NCI-H187 (cell line): ENCODE measurements at regions not wholly inside any gene's neighbourhood (a gene's known extent, or its start where the extent isn't known, plus 50 kb on each side); places are given as distances from the start of the nearest gene placed in this dataset.
"Not testable (repeated sequence)": the region's sequence is repeated elsewhere in the genome, so short reads cannot be mapped to it uniquely, and the experiment has no call there.

Experiments
- DNase-seq, 2 experiments: peaks; one replicate each; lab custom pipeline; 2025; lab: John Stamatoyannopoulos, UW

DNA sequence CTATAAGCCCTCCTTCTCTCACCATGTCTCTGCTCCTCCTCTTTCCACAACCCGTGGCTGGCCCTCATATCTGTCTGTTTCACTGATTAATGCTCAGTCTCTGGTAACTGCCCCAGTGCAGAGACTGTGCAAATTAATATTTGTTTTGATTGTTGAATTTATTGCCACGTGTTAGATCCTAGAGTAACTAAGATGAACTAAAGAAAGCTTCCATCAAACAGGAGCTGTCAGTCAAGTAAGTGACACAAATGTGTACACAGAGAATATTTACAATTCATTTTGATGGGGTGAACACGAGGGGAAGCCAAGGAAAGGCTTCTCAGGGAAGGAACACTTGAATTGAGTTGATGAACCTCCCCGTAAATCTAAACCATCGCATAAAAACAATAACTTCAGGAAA lies 182.5 kb downstream of the BAMBI start:
- no peak for DNase-seq

DNA sequence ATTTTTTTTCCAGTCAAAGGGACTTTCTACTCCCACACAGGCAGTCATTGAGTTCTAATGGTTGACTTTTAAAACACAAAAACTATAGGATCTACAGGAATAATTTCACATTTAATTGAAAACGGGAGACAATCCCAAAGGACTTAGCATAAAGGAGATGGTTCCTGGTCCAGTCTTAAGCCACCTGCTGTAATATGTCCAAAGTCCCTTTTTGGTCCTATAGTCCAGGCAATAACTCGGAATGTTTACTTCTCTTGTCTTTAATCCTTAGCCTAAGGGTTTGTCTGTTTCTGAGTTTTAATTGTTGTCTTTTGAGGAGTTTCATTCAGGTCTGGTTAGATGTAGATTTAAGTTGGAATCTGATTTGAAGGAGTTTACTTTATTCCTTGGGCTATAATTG lies 184.9 kb downstream of the BAMBI start:
- no peak for DNase-seq

DNA sequence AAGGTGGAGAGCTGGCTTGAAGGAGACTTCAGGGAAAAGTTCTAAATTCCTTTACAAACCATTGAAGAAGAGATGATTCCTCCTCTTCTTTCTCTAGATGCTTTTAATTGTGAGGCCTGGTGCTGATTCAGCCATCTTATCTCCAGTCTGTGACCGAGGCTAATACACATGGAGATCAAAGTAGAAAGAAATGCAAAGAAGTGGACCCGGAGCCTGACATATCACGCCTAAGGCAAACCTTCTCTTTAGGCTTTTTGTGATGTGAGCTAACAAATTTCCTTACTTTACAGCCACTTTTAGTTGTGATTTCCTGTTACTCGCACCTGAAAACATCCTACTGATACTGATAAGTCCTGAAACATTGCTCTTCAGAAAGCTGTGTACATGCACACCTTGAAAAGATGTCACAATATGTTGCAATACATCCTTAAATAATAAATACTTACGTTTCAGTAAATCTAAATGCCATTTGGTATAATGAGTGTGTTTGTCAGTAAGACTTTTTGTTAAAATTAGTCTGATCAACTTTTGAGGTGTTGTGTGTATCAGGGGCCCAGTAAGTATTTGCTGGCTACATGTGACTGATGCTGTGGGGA lies 192.4 kb downstream of the BAMBI start:
- DNase-seq: no peak

DNA sequence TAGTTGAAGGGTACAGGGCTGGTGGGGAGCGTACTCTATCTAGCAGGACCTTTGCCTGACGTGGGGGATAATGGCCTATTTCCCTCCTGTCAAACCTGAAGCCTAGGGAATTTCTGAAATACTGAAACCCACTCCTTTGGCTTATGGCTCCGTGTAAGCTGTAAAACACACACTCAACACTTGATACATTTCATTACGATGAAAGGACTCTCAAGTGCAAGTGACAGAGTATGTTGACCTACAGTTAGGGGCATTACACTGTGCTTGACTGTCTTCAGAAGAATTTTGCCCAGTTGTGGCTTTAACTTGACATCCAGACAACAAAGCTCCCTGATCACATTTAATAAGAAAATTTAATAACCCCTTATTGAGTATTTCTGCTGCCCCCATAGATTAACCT lies 194.3 kb downstream of the BAMBI start:
- DNase-seq: no peak

DNA sequence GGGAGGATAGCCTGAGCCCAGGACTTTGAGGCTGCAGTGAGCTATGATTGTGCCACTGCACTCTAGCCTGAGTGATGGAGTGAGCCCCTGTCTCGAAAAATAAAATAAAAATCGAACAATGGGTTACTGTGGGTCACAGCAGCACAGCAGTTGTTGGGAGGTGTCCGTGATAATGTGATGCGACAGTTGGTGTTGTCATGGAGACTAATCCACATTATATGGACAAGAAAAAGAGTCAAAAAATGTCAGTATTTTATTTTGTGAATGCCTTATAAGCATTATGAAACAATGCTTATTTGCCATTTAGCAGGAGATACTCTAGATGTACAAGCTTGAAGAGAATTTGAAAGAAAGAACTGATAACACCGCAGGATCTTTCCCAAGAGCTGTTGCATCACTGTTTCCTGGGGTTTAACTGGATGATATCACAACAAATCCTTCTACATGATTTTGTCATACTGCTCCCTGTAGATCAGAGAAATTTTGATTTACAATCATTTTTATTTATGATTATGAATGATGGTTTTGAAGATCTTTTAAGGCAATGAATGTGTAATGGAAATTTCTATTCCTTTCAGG lies 195.4 kb downstream of the BAMBI start:
- no peak for DNase-seq

GRCh38 chr10:28873540-28873939 lies 196.2 kb downstream of the BAMBI start:
- no peak for DNase-seq

GRCh38 chr10:28874210-28874609 lies 196.9 kb downstream of the BAMBI start:
- no peak for DNase-seq

- DNase-seq: no peak
These were observed 198.3 kb downstream of the BAMBI start for GRCh38 chr10:28875549-28876081.

DNA sequence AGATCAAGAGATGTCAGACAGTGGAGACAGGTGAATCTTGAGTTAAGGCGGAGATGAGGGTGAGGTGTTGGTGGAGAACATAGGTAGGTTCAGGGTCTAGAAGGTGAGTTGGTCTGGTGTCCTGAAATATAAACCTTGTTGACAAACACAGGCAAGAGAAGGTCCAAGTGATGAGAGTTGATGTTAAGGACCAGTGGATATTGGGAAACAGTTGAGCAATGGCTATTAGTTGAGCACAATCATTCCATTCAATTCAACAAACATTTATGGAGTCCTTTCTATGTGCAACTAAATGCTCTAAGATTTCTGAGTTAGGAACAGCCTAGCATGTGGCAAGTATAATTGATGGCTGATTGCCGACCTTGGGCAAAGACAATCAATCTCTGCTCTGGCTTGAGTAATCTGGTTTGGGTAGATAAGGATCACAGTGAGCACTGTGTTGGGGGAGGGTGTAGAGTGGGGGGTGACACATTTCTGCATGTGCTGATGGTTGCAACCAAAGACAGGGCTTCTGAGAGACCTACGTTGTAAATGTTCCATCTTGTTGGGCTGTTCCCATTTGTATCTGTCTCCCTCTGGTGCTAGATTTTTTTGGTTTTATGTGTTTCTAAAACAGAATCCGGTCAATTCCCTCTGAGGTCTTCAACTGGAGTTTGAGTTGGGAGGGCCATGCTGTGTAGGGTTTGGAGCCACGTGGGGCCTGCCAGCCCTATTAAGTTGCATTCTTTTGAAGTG lies 201.1 kb downstream of the BAMBI start:
- DNase-seq: no peak

DNA sequence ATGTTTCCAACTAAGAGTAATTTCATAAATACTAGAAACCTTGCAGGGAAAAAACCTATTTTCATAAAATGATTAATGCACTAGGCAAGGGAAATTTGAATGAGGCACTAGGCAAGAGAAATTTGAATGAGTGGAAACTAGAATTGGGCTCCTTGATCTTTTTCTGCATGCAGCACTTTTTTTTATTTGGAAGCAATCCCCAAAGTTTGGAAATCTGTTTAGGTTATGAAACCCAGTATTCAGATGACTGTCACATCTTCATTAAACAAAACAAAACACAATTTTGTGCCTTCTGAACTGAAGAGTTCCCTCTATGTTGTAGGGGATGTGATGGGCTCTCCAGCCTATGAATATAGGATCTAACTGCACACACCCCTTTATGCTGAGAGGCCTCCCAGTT lies 201.9 kb downstream of the BAMBI start:
- no peak for DNase-seq

DNA sequence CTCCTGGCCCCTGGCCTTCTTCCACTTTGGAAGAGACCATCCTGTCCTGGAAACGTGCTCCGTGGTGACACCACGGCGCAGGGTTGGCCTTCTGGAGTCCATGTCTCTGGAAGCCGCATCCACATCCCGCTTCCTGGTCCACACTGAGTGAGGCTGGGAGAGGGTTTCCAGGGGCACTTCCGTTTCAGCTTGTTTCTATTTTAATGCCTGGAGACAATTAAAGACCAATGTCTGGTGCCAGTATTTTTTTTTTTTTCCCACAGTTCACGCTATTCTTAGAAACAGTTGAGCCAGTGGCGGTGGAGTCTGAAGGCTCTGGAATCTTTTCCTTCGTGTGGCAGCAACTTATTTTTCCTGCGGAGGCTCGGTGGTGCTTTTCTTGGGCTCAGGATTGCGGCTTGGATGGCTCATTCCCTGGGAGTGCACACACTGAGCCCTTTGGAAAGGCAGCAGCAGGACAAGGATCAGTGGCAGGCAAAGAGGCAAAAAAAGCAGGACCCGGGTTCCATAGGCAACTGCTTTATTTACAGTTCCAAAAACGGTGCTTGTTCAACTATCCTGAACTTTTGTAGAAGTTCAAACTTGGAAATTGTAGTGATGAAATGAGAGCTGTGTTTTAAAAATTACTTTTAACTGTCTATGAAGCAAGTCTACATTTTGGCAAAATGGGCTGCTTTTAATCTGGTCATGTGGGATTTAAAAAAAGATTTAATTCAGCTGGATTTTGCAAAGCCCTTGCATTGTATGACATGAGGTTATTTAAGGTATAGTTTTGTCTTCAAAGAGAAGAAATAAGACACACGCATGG lies 202.8 kb downstream of the BAMBI start:
- no peak for DNase-seq

- no peak for DNase-seq
These were observed 203.3 kb downstream of the BAMBI start for GRCh38 chr10:28880683-28880950.

- DNase-seq: no peak
These were observed 204.0 kb downstream of the BAMBI start for GRCh38 chr10:28881171-28881882.

DNA sequence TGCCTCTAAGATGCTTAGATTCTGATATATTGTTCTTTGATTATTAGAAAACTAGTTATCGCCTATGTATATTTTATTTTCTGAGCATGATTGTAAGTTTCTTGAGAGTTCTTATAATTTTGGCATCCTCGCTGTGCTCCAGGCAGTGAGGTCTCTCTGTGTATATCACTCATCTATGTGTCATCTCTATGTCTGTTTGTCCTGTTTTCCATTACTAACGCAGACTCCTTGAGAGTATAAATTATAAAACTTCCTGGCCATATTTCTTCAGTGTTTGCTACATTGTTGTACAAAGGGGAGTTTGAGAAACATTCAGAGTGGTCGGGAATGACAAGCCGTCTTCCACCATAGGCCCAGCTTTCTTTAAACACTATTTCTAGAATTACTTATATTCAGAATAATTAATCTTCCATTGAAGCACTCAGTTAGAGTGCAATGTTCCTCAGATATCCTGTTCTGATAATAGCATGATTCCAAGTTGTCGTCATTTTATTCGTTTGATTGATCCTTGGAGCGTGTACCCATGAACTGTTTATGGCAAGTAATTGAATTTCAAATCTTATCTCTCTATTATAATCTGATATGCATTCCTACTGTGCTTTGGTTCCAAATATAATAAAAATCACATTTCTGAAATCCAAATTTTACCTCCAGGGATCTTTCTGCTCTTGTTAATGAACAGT lies 206.6 kb downstream of the BAMBI start:
- DNase-seq: no peak

- DNase-seq: no peak
These were observed 213.0 kb downstream of the BAMBI start for GRCh38 chr10:28890121-28890950.

- no peak for DNase-seq
These were observed 213.9 kb downstream of the BAMBI start for GRCh38 chr10:28891058-28891713.

DNA sequence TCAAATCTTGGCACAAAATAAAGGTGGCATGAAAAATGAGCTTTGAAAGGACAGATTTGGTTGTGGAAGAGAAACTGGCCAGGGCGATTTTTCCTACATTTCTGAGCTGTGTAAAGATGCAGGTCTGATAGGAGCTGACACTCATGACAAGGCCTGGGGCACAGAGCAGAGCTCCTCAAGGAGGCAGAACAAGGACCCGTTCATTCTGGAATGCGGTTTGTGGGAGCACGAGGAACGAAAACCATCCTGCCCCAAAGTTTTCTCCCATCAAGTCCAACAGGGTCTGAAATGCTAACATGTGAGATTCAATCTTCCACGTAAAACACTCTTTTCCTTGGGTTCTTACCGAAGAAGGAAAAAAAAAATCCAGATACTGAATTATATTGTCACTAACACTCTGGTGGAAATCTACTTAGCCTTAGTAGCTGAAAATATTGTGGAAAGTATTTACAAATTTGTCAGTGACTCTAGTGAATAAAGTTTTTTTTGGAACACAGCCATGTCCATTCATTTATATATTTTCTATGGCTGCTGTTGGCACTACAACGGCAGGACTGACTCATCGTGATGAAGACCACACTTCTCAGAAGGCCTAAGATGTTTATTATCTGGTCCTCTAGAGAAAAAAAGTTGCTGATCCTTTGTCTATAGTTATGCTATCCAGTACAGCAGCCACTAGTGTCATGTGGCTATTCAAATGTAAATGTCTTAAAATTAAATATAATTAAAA lies 215.7 kb downstream of the BAMBI start:
- no peak for DNase-seq

GRCh38 chr10:28894146-28894545 lies 216.8 kb downstream of the BAMBI start:
- no peak for DNase-seq

DNA sequence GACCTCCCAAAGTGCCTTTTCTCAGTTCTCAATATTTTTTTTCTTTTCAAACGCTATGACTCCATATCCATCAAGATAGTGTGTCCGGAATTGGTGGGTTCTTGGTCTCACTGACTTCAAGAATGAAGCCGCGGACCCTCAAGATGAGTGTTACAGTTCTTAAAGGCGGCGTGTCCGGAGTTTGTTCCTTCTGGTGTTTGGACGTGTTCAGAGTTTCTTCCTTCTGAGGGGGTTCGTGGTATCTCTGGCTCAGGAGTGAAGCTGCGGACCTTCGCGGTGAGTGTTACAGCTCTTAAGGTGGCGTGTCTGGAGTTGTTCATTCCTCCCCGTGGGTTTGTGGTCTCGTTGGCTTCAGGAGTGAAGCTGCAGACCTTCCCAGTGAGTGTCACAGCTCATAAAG lies 218.3 kb downstream of the BAMBI start:
- not testable (repeated sequence) for DNase-seq
